Esophagus muscularis mucosa (tissue), 3 donors: ENCODE measurements at regions not wholly inside any gene's neighbourhood (a gene's known extent, or its start where the extent isn't known, plus 50 kb on each side); places are given as distances from the start of the nearest gene placed in this dataset.

ENCODE experiments used
- CTCF ChIP-seq, 3 experiments: fragments of 200-600 bp in 2 of 3; fragments of 450-650 bp in 1 of 3; sonication (generic) in 2 of 3; IDR thresholded peaks; one replicate each; pipeline ENCODE4 v1.5.1; 2017 to 2019; ENCODE audit warnings: antibody characterized with exemption in 3 of 3, mild to moderate bottlenecking in 2 of 3, moderate library complexity in 1 of 3
- POLR2AphosphoS5 ChIP-seq, 2 donors: sonication (generic); formaldehyde crosslinking; IDR thresholded peaks; one replicate each; pipeline ENCODE4 v1.6.1; 2017; ENCODE audit warnings: antibody characterized with exemption in 2 of 2

- TF ChIP-seq CTCF (IDR thresholded peaks at IDR 0.05) (no peak), POLR2AphosphoS5 (IDR thresholded peaks at IDR 0.05) (no peak)
Measured at GRCh38 chr21:35885942-35886541, 174.3 kb downstream of the SETD4 start.
